ENCODE measurements at regions not wholly inside any gene's neighbourhood (a gene's known extent, or its start where the extent isn't known, plus 50 kb on each side); places are given as distances from the start of the nearest gene placed in this dataset.

DNA sequence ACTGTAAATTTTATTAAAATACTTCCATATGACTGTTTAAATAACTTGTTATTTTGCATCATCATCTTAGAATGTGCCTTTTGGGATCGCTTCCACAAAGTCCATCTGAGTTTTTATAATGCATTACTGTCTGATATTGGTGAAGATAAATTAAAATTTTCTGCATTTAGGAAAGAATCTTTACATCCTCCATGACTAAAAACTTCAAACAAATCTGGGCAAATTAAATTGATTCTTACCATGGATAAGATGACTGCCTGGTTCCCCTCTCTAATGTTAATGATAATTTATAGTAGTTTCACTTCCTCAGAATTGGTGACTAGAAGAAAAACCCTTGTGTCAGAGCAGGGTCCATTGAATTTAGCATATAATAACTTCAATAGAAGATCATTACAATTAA, 94.7 kb upstream of the SLC38A4 start:
- TF ChIP-seq EP300 (IDR thresholded peaks at IDR 0.05) (no peak), RAD21 (conservative IDR thresholded peaks at IDR 0.05 in 1 of 2, IDR thresholded peaks at IDR 0.05 in 1 of 2) (no peak), POLR2A (IDR thresholded peaks at IDR 0.05; ENCODE audit: low read length) (no peak)
- TF ChIP-seq, protein P1, sequence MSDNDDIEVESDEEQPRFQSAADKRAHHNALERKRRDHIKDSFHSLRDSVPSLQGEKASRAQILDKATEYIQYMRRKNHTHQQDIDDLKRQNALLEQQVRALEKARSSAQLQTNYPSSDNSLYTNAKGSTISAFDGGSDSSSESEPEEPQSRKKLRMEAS (IDR thresholded peaks at IDR 0.05), result no peak
- TF ChIP-seq, protein P2, sequence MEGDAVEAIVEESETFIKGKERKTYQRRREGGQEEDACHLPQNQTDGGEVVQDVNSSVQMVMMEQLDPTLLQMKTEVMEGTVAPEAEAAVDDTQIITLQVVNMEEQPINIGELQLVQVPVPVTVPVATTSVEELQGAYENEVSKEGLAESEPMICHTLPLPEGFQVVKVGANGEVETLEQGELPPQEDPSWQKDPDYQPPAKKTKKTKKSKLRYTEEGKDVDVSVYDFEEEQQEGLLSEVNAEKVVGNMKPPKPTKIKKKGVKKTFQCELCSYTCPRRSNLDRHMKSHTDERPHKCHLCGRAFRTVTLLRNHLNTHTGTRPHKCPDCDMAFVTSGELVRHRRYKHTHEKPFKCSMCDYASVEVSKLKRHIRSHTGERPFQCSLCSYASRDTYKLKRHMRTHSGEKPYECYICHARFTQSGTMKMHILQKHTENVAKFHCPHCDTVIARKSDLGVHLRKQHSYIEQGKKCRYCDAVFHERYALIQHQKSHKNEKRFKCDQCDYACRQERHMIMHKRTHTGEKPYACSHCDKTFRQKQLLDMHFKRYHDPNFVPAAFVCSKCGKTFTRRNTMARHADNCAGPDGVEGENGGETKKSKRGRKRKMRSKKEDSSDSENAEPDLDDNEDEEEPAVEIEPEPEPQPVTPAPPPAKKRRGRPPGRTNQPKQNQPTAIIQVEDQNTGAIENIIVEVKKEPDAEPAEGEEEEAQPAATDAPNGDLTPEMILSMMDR (IDR thresholded peaks at IDR 0.05), result no peak
